GM19463 (cell line): ENCODE measurements at regions not wholly inside any gene's neighbourhood (a gene's known extent, or its start where the extent isn't known, plus 50 kb on each side); places are given as distances from the start of the nearest gene placed in this dataset.

ENCODE experiments used
- ATAC-seq: cut with Tn5 transposase; IDR thresholded peaks from one replicate; pipeline ENCODE4 v1.9.1; 2021; ENCODE audit warnings: mild to moderate bottlenecking, moderate library complexity; ENCODE audit not compliant: unreplicated experiment

DNA sequence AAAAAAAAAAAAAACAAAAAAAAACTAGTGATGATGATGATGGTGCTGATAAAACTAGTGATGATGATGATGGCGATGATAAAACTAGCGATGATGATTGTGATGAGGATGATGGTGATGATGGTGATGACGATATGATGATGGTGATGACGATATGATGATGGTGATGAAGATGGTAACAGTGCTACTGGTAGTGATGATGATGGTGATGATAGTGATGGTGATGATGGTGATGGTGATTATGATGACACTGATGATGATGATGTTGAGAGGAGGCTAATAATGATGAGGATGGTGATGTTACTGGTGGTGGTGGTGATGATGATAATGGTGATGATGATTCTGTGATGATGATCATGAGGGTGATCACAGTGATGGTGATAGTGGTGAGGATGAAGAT is 345.5 kb upstream of the CDH4 start:
- ATAC-seq, result no peak

DNA sequence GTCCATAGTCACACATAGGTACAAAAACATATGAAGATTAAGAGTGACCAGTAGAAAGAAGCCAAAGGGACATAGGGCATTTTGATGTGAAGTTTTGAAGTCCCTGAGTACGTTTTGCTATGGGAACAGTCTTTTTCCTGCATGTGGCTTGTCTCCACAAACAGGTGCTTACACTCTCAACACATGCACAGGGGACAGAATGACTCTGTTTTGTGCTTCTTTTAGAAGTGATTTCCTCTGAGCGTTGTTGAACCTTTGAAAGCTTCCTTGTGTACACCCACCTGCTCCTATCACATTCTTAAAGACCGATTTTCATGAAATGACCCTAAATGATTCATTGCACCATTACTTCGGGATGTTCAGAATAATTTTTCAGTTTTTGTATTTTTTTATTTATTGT is 338.8 kb upstream of the CDH4 start:
- no peak for ATAC-seq

DNA sequence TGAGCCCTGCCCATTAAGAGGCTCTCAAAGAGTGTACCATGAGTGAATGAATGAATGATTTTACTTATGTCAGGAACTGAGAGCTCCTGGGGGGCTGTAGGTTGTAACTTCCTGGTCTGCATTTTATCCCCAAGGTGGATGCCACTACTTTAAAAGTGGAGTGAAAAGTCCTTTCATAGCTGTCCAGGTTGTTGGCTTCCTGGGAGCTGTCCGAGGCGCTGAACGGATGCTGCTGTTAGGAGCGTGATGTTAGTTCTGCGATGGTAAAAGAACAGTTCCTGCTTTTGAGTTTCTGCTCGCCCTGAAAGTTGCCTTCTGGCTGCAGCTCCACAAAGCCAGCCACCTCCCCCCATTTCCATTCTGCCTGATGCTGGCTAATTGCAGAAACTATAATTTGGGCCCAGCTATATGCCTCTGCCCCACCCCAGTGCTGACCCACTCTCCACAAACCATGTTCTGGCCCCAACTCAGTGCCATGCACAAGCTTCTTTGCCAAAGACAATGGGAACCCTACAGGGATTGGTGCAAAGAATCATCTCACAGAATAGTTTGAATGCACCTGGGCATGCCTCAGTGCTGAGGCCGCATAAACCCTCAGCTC is 330.9 kb upstream of the CDH4 start:
- no peak for ATAC-seq

DNA sequence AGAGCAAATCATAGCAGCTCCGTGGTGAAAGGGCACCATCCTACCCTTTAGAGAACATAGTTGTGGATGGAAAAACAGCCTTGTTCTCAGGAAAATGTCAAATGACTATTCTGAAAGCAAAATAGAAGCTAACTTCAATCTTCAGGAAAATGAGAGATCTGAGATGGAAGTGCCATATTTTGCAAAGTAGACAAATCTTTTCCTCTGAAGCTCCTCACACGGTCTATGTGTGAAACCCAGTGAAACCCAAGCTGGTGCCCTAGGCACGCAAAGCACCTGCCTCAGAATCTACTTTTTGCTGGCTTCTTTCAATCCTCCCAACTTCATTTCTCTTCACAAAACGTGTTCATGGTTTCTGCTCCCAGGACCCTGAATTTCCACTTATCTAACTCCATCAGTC is 325.2 kb upstream of the CDH4 start:
- no peak for ATAC-seq

DNA sequence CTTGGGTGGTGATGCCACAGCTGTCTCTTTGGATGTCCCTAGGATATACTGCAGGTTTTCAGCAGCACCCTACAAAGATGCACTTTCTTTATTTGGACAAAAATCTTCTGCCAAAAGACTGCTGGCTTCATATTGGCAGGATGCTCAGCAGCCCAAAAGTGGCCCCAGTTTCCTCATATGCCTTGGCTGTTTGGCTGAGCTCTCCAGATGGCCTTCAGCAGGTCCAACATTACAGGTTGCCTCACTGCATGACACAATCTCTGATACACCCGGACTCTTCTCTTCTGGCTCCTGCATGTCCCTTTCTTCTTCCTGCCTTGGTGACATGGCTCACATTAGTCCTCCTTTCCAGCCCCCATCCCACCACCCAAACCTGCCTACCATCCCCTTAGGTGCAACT is 323.7 kb upstream of the CDH4 start:
- ATAC-seq, result no peak

DNA sequence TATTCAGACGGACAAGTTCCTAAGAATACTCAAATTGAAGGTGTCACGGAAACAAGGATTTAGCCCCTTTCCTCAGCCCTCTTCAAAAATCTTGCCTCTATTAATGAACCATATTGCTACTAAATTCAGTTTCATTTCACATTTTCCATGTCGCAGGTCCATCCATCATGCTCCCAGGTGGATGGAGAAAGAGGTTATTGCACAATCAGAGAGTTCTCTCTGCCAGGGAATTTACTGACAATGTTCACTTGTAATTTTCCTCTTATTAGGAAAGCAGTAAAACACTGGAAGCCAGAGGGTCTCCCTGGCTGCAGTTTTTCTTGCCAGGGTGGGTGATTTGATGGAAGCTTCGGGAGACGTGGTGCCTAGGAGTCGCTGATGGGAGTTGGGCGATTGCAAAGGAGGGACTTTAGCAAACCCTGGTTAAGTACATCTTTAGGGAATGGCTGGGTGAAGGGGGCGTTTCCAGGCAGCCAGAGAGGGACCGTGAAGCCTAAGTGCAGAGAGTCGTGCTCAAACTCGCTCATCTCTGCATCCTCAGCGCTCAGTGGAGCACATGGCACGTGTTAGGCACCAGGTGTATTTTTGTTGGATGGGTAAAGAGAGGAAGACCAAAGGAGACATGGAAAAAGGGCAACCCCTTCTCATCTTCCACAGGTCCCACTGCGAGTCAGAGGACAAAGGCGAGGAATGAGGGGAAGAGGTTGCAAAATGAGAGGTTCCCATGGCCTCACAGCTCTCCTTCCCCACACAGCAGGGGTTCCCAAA is 321.9 kb upstream of the CDH4 start:
- no peak for ATAC-seq

DNA sequence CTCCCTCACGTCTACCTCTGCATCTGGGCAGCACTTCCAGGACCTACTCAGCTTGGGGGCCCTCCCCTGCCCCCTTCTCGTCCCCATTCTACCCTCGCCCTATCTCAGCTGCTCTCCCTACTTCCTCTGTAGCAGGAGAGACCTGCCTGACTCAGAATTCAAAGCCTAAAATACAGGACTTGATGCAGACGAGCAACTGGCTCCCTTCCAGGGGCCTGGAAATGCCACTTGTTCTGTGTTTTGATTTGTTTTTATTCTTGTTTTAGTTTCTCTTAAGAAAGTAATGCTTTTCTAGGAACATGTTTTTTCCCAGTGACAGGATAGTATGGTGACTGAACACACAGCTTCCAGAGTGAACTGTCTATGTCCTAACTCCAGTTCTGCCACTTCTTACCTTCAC is 320.4 kb upstream of the CDH4 start:
- ATAC-seq, result no peak

DNA sequence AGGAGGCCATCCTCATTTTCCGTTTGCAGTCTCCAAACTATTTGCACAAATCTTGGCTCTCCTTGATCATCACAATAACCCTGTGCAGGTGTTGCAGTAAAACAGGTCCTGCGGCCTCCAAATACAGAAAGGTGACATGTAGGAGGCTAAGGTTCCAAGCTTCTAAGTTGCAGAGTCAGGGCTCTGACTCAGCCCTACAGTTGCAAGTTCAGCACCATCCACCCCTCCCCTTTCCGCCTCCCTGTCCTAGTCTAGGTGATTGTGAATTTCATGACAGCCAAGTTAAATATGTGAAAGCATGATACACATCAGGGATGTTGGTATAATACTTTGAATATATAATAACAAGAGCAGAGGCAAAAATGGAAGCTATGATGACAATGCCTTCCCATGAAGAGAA is 317.3 kb upstream of the CDH4 start:
- ATAC-seq, result no peak

DNA sequence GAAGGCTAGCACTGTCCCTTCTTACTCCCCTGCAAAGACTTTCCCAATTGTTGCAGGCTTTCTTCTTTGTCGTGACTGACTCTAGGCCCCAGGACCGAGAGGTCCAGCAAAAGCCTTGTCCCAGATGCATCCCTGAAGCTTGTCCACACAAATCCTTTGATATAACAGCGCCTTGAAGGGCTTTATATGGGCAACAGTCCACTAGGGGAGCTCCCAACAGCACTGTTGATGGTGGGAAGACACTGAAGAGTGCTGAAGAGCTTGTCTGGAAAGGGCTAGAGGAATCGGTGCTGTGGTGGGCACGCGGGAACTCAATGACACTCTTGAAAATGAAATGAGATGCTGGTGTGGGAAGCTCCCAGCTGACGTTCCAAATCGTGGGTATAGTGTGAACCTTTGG is 316.1 kb upstream of the CDH4 start:
- no peak for ATAC-seq

DNA sequence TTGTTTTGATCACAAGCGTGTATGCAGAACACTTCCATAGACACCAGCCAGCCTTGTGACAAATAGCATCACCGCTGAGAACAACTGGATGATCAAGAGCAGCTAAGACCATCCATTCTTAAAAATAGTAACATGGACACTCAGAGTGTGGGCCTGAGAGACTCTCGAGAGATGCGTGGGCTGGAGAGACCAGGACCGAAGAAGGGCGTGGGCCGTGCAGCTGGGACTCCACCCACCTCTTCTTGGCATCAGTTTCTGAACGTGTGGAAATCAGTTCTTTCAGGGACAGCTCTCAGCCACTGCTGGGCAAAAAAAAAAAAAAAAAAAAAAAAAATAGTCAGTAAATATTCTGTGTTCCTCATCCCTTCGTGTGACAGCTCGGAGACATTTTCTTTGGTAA is 314.5 kb upstream of the CDH4 start:
- ATAC-seq, result no peak

DNA sequence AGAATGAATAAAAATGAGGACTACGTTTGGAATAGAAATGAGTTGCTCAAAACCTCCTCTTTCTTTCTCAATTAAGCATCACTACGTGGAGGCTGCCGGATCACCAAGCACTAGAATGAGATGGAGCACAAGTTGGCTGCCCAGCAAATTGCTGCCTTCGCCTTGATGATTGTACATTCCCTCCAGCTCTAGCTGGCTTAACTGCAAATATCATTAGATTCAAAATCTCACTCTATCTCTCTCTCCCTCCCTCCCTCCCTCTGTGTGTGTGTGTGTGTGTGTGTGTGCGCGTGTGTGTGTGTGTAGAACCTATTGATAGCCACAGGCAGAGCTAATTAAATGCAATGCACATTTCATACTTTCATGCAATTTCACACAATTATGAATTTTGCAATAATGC is 310.7 kb upstream of the CDH4 start:
- ATAC-seq, result no peak

DNA sequence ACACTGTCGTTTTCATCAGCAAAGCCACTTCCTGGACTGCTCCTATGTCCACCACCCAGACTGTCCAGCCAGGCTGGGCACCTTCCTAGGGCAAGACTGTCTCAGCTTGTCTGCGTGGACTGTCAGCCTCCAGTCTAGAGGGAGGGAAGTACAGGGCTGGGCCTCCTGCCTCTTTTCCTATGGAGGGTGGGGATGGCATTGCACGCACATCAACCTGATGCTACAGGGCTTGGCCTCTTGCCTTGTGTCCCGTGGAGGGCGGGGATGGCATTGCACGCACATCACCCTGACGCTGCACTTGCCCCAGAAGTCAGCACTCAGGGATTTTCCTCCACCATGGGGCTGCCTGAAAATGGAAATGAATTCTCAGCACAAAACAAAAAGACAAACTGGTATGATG is 304.2 kb upstream of the CDH4 start:
- ATAC-seq, result no peak

DNA sequence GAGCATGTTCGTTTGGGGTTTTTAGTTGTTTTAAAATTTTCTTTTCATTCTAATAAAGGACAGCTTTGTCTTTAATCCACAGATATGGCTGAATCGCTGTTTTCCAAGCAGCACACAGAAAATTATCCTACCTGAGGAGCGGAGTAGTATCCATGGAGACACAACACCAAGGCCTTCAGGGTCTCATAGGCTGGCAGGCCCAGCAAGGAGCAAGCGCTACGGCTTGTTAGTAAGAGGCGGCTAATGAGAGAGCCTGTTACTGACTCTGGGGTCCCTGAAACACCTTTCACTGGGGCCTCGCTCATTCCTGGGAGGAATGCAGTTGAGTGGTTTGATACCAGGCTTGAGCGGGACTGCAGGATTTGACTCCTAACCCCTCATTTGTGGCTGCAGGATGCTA is 303.8 kb upstream of the CDH4 start:
- no peak for ATAC-seq

DNA sequence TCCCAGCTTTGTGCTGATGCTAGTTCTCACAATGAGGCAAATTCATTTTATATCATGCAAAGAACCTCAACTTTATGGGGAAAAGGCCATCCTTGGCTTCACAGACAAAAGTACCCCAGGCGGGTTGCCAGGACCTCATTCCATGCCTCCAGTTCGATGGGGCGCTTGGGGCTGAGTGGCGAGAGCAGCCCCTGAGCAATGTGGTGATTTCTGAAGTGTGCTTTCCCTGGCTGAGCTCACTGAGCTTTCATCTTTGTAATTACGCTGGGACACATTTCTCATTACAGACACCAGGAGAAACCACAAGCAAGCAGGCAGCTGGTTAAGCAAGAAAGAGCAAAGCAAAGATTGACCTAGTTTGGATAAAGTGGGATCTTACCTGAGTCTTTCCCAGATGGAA is 301.5 kb upstream of the CDH4 start:
- no peak for ATAC-seq

DNA sequence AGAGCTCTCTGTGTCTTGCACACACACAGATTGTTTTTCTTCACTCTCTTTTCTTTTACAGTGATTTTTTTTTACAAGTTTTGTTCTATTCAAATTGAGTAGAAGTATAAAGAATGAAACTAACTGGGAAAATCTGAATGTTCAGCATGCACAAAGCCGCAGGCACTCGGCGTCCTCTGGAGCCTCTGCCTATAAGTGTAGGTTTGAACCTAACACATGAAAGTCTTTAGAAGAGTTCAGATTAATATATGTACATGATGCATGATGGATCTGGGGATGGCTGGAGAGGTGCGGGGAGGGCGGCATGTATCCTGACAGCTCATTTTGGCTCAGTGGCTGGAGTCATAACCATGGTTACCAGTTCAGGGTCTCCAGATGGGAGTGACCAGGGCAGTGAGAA is 301.1 kb upstream of the CDH4 start:
- no peak for ATAC-seq

DNA sequence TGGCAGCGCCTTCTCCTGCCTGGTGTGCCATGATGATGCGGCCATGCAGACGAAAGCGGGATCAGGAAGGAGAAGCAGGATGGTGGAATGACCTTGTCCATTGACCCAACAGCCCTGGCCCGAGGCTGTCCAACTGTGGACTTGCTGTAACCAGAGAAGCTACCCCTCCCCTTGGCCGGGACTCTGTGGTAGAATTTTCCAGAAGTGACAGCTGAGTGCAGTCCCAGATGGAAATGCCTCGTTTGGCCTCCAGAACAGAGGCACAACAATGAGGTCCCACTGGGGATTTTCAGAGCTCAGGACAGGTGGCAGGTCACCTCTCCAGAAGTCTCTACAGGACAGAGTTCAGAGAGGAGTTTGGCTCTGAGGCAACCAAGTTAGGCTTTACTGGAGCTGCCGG is 299.2 kb upstream of the CDH4 start:
- ATAC-seq, result no peak

DNA sequence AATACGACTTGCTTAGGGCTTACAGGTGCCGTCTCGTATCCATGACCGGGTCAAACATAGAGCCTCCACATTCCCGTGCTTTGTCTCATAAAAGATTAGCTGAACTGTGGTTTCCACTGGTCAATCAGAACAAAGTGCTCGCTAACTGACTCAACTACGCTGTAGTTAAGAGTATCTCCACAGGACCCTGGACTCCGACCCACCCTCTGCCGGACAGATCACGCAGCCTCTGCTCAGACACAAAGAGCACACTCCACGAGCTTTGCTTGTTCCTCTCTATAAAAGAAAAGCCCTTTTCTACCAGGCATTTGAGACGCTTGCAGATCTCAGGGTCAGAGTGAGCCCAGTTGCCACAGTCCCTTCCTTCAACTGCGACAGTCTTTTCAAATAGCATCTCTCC is 298.7 kb upstream of the CDH4 start:
- ATAC-seq, result no peak

DNA sequence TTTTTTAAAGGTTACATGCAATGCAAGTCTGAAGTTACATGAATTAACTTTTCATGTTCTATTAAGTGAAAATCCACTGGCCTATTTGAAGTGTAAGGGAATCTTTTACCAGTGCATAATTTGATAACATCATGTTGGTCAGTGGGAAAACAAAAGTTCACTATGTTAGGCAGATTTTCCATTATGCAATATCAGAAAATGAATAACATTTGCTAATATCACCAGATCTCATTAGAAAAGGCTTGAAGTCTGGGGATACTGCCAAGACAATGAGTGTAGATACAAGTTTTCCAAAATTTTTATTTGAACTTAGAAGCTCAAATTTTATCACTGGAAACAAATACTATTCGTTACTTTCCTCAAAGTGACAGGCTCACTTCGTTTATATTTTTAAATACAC is 296.4 kb upstream of the CDH4 start:
- no peak for ATAC-seq

DNA sequence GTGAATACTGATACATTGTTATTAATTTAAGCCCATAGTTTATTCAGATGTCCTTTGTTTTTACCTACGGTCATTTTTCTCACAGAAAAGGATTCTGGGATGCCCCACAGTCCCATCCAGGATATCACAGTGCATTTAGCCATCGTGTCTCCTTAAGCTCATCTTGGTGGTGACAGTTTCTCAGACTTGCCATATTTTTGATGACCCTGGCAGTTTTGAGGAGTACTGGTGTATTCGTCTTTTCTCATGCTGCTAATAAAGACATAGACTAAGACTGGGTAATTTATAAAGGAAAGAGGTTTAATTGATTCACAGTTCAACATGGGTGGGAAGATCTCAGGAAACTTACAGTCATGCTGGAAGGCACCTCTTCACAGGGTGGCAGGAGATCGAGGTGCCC is 295.9 kb upstream of the CDH4 start:
- ATAC-seq, result no peak

DNA sequence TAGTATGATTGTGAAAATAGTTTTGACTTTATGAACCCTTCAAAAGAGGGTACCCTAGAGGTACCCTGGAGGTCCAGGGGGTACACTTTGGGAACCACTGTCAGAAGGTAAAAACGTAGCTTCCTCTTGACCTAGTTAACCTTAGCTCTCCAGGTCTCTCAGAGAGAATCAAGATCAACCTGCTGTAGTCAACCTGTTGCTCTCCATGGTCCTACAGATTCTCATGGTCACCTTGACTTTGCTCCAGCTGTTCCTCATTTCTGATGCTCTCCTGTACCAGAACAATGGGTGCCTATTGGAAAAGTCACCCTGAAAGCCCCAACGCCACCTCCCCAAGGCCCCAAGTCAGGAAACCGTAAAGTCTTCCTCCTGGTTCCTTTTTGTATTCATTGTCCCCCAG is 294.4 kb upstream of the CDH4 start:
- ATAC-seq, result no peak

DNA sequence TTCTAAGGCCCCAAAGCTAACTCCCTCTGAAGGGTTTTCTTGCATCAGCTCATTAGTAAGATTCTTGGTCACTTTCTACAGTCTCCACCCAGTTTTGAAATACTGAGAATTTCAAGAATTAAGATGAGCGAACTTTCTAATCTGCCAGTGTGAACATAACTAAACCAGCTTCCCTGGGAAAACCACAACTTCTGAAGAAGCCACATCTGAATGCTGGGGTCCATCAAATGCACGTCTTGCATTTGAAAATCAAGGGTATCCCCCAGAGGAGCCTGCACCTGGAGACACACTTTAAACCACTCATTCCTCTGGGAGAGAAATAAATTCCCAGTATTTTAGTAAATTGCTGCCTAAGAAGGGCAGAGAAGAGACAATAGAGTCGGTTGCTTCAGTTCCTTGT is 292.1 kb upstream of the CDH4 start:
- no peak for ATAC-seq

DNA sequence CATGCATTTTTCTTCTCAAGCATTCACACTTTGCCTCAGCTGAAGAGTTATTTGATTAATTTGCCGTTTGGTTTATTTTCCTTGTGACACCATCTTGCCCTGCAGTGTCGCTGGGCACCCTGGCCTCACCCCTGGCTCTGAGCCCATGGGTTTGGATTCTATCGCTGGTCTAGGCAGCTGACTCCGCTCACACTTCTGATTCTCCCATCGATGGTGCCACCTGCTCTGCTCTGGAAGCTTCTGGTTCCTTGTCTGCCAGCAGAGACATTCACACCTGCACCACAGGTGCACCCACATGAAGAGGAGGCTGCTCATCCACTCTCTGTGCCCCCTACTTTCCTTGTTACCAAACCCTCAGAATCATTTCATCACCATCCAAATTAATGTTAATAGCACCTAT is 291.6 kb upstream of the CDH4 start:
- no peak for ATAC-seq

DNA sequence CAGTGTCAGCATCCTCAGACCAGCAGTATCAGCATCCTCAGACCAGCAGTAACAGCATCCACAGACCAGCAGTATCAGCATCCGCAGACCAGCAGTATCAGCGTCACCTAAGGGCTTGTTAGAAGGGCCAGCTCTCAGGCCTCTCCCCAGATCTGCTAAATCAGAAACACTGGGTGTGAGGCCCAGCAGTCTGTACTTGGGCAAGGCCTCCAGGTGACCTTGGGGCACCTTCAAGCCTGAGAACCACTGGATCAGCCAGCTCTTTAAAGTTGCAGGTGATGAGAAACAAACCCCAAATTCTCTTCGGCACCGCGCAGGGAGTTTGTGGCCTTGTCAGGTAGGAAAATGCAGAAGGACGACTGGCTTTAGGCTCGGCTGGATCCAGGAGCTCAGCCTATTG is 290.5 kb upstream of the CDH4 start:
- ATAC-seq, result no peak
